HepG2 (cell line): ENCODE measurements at regions not wholly inside any gene's neighbourhood (a gene's known extent, or its start where the extent isn't known, plus 50 kb on each side); places are given as distances from the start of the nearest gene placed in this dataset.
"Not testable (repeated sequence)": the region's sequence is repeated elsewhere in the genome, so short reads cannot be mapped to it uniquely, and the experiment has no call there.

Experiments
- ATAC-seq: fragments of 200-7000 bp; cut with Tn5 transposase; 3 replicates; pipeline ENCODE4 v1.9.1; 2020; ENCODE audit warnings: mild to moderate bottlenecking, moderate library complexity
- BruUV-seq: library from RNA; stranded (reverse); fragments of 400-500 nt; replicated peaks from 2 replicates; lab custom pipeline; 2021; lab: Mats Ljungman, UMichigan
- CTCF ChIA-PET: fragments of 300-600 bp; formaldehyde crosslinking; extraction: SDS; loops from one replicate; lab custom pipeline; 2021; ENCODE audit warnings: low total read pairs, inconsistent platforms, low intra/inter-chr PET ratio; lab: Yijun Ruan, JAX
- POLR2A ChIA-PET: fragments of 350-600 bp; sonication (Branson Sonifier 250); formaldehyde crosslinking; loops from one replicate; lab custom pipeline; 2020; ENCODE audit warnings: antibody characterized with exemption, inconsistent platforms; lab: Yijun Ruan, JAX
- DNase-seq: peaks from one replicate; pipeline ENCODE4 v3.0.0-alpha.2; 2015; ENCODE audit warnings: low spot score
- FAIRE-seq: peaks from 3 replicates; lab custom pipeline; 2011; peaks lifted over from hg19 to GRCh38; lab: Jason Lieb, UNC
- H2AFZ ChIP-seq: one replicate; pipeline ENCODE4 v1.6.1; 2011; ENCODE audit warnings: low read length, inconsistent platforms
- H3K27ac ChIP-seq: fragments of 300-600 bp; 3 replicates; pipeline ENCODE4 v1.8.0; 2011; ENCODE audit warnings: mixed run types, mild to moderate bottlenecking, mixed read lengths, low read length, inconsistent platforms; ENCODE audit not compliant: insufficient read depth; ENCODE audit errors: extremely low read length
- H3K27me3 ChIP-seq, 2 experiments: fragments of 200-600 bp in 1 of 2; 2 replicates in 1 of 2; 3 replicates in 1 of 2; pipeline versions ENCODE4 v1.6.0 to v1.8.0; 2011; ENCODE audit warnings: low read length in 2 of 2, mild to moderate bottlenecking in 2 of 2, moderate library complexity in 2 of 2, inconsistent platforms in 1 of 2; ENCODE audit not compliant: insufficient read depth in 2 of 2, control insufficient read depth in 1 of 2
- H3K36me3 ChIP-seq, 2 experiments: fragments of 200-600 bp in 1 of 2; replicated peaks in 1 of 2; 2 replicates in 1 of 2; 3 replicates in 1 of 2; pipeline versions ENCODE4 v1.5.1 to v1.8.0; 2011; ENCODE audit warnings: low read length in 2 of 2, inconsistent platforms in 1 of 2; ENCODE audit not compliant: insufficient read depth in 2 of 2, control insufficient read depth in 1 of 2
- H3K4me1 ChIP-seq: 2 replicates; pipeline ENCODE4 v1.5.1; 2012; ENCODE audit warnings: low read length, inconsistent platforms; ENCODE audit not compliant: insufficient read depth
- H3K4me2 ChIP-seq: 2 replicates; pipeline ENCODE4 v1.6.0; 2011; ENCODE audit warnings: low read depth, low read length, inconsistent platforms
- H3K4me3 ChIP-seq, 3 experiments: fragments of 200-600 bp in 1 of 3; sonication (generic), shearing (Covaris generic) in 1 of 3; replicated peaks in 1 of 3; 2 replicates each; pipeline ENCODE4 v1.5.1; 2011 to 2016; ENCODE audit warnings: low read length in 3 of 3, inconsistent platforms in 2 of 3, low read depth in 2 of 3, mild to moderate bottlenecking in 2 of 3, control low read depth in 1 of 3, mixed read lengths in 1 of 3; ENCODE audit not compliant: insufficient read depth in 1 of 3
- H3K79me2 ChIP-seq: one replicate; pipeline ENCODE4 v1.6.1; 2011; ENCODE audit warnings: low read length, inconsistent platforms; ENCODE audit not compliant: insufficient read depth
- H3K9ac ChIP-seq: 2 replicates; pipeline ENCODE4 v1.6.0; 2011; ENCODE audit warnings: mild to moderate bottlenecking, low read depth, low read length, inconsistent platforms; ENCODE audit not compliant: insufficient read depth
- H3K9me3 ChIP-seq: 2 replicates; pipeline ENCODE4 v1.5.1; 2012; ENCODE audit warnings: mild to moderate bottlenecking, low read length
- H4K20me1 ChIP-seq: 2 replicates; pipeline ENCODE4 v1.6.0; 2011; ENCODE audit warnings: inconsistent platforms, mild to moderate bottlenecking, low read length, moderate library complexity; ENCODE audit not compliant: insufficient read depth
- ATF7 ChIP-seq, 2 experiments: fragments of 450-650 bp in 1 of 2; sonication (generic) in 1 of 2; formaldehyde crosslinking in 1 of 2; IDR thresholded peaks; 2 replicates each; pipeline versions ENCODE4 v1.4.0 to v1.6.1; 2016 to 2020; ENCODE audit warnings: antibody characterized with exemption in 1 of 2, mild to moderate bottlenecking in 1 of 2, missing genetic modification reagents in 1 of 2
- CCDC6 ChIP-seq: sonication (generic); formaldehyde crosslinking; IDR thresholded peaks from 2 replicates; pipeline ENCODE4 v1.8.1; 2022; ENCODE audit warnings: mild to moderate bottlenecking, missing genetic modification reagents, moderate library complexity
- CREB1 ChIP-seq, 2 experiments: fragments of 450-650 bp in 1 of 2; IDR thresholded peaks; 2 replicates each; pipeline ENCODE4 v1.6.1; 2016 to 2017; ENCODE audit warnings: control low read depth in 1 of 2, mild to moderate bottlenecking in 1 of 2, missing compliant biosample characterization in 1 of 2, missing genetic modification characterization in 1 of 2
- HMG20B ChIP-seq: conservative IDR thresholded peaks from 2 replicates; pipeline ENCODE4 v1.6.1; 2016; ENCODE audit warnings: missing genetic modification reagents, missing compliant biosample characterization
- YEATS4 ChIP-seq: sonication (generic); formaldehyde crosslinking; IDR thresholded peaks from 2 replicates; pipeline ENCODE4 v1.4.0; 2020; ENCODE audit warnings: missing genetic modification reagents, borderline replicate concordance
- WGBS: methylation state at CpG from one replicate; pipeline ENCODE4 v1.1.6; 2017; ENCODE audit warnings: low lambda C conversion rate; 5-methylcytosine and 5-hydroxymethylcytosine counted together
- in situ Hi-C: cut with HindIII; loops from 2 replicates; pipeline ENCODE4 v1.10.0; 2017; ENCODE audit warnings: low pct_unique_long_range_greater_than_20kb; ENCODE audit not compliant: extremely low pct_ligation_motif_present
- intact Hi-C: fragments of 100-400 bp; cut with micrococcal nuclease; formaldehyde crosslinking; loops from one replicate; pipeline ENCODE4 v1.10.0; 2022; ENCODE audit not compliant: unreplicated experiment
- TF ChIP-seq, protein P1 (sequence below): sonication (generic); formaldehyde crosslinking; IDR thresholded peaks from 2 replicates; pipeline ENCODE4 v1.8.1; 2023; ENCODE audit warnings: mild to moderate bottlenecking, inconsistent platforms, moderate library complexity, missing genetic modification reagents, borderline replicate concordance

DNA sequence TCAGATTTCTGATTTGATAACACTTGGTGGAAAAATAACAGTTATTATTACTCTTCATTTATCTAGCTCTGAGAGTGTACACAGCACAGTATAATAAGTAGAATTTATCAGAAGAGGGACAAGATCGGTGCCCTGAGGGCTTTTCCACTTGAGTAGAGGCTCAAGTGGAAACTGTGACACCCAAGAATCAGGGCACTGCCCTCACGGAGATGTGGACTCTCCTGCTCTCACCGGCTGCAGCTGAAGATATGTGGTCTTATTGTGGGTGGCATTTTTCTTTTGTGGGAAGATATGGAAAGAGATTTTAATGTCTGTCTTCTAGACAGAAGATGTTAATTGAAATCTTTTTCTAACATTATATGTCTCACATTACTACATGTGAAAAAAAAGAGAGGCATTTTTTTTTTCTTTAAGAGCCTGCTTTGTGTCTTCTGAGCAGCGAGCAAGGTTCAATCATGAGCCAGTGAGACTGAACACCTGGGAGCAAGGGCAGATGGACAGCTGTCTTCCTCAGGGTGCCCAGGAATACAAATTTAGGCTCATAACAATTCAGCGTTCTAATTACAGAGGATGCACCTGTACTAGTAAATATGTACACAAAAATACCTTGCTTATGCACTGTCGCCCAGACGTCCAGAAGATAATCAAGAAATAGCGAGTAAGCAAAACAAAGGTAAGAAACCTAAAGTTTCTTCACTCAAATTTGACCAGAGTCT is 1098.2 kb upstream of the FANCL start:
- no peak for FAIRE-seq
- Histone ChIP-seq H3K4me2 (no peak overlapping the region), H4K20me1 (no peaks in the 10 kb centered on the region), H2AFZ (no peak overlapping the region), H3K27ac (no peak overlapping the region), H3K4me3 (no peak overlapping the region), H3K9me3 (no peaks in the 10 kb centered on the region), H3K27me3 (no peaks in the 10 kb centered on the region), H3K4me1 (no peaks in the 10 kb centered on the region), H3K9ac (no peak overlapping the region), H3K36me3 (no peaks in the 10 kb centered on the region), H3K79me2 (no peaks in the 10 kb centered on the region)
- intact Hi-C loops, result no loop called here
- no TSS peak for BruUV-seq
- in situ Hi-C loops, result no loop called here
- ChIA-PET POLR2A (no interaction called here), CTCF (no interaction called here)
- no peak for ATAC-seq
- no peak for DNase-seq
- WGBS, result 18% methylated on average over 8 of the region's 8 CpGs
- no peak for TF ChIP-seq CCDC6 (CRISPR knock-in tag)

DNA sequence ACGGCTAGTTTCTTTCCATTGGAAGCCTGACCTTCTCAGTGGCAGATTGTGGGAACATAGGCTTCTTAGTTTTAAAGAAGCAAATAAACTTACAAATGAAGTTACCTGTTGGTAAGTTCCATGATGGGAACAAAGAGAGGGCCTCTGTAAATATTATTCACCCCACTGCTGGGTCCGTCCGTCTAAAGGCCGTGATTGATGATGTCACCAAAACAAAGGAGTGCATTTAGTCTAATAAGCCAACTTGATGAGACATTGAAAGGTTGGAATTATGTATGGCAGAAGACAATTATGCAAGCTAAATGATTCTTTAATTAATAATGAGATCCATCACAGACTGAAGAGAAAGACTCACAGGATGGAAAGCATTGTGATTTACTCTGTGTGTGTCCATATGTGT is 1091.9 kb upstream of the FANCL start:
- in situ Hi-C loops, result no loop called here
- H3K4me2 ChIP-seq, result no peak overlapping the region
- intact Hi-C loops, result no loop called here
- no peak for TF ChIP-seq HMG20B (CRISPR knock-in tag)
- TF ChIP-seq CREB1 (IDR thresholded peaks at IDR 0.05), result 0 out of 2 replicates have a peak, but pooled peaks have one; percentile 50
- TF ChIP-seq CREB1 (CRISPR knock-in tag; IDR thresholded peaks at IDR 0.05), result no peak
- TF ChIP-seq ATF7 (IDR thresholded peaks at IDR 0.05), result peak; percentile 77
- no peak for TF ChIP-seq ATF7 (CRISPR knock-in tag; IDR thresholded peaks at IDR 0.05)
- TF ChIP-seq, protein P1, sequence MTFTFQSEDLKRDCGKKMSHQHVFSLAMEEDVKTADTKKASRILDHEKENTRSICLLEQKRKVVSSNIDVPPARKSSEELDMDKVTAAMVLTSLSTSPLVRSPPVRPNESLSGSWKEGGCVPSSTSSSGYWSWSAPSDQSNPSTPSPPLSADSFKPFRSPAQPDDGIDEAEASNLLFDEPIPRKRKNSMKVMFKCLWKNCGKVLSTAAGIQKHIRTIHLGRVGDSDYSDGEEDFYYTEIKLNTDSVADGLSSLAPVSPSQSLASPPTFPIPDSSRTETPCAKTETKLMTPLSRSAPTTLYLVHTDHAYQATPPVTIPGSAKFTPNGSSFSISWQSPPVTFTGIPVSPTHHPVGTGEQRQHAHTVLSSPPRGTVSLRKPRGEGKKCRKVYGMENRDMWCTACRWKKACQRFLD (CRISPR knock-in tag), result no peak
- no peak for TF ChIP-seq YEATS4
- H4K20me1 ChIP-seq, result no peaks in the 10 kb centered on the region
- no peak for DNase-seq
- H3K9ac ChIP-seq, result no peak overlapping the region
- H2AFZ ChIP-seq, result no peak overlapping the region
- ATAC-seq, result no peak
- no peaks in the 10 kb centered on the region for H3K4me1 ChIP-seq
- no TSS peak for BruUV-seq
- H3K27ac ChIP-seq, result no peak overlapping the region
- ChIA-PET CTCF (no interaction called here), POLR2A (no interaction called here)
- H3K9me3 ChIP-seq, result no peaks in the 10 kb centered on the region
- H3K27me3 ChIP-seq, result no peaks in the 10 kb centered on the region
- no peaks in the 10 kb centered on the region for H3K79me2 ChIP-seq
- H3K4me3 ChIP-seq, result no peak overlapping the region
- no peaks in the 10 kb centered on the region for H3K36me3 ChIP-seq
- no peak for FAIRE-seq
- 1% methylated on average over 4 of the region's 4 CpGs for WGBS

DNA sequence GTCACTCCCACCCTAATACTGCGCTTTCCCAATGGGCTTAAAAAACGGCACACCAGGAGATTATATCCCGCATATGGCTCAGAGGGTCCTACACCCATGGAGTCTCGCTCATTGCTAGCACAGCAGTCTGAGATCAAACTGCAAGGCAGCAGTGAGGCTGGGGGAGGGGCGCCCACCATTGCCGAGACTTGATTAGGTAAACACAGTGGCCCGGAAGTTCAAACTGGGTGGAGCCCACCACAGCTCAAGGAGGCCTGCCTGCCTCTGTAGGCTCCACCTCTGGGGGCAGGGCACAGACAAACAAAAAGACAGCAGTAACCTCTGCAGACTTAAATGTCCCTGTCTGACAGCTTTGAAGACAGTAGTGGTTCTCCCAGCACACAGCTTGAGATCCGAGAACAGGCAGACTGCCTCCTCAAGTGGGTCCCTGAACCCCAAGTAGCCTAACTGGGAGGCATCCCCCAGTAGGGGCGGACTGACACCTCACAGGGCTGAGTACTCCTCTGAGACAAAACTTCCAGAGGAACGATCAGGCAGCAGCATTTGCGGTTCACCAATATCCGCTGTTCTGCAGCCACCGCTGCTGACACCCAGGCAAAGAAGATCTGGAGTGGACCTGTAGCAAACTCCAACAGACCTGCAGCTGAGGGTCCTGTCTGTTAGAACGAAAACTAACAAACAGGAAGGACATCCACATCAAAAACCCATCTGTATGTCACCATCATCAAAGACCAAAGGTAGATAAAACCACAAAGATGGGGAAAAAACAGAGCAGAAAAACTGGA is 1085.6 kb upstream of the FANCL start:
- CTCF ChIA-PET, H3K36me3 ChIP-seq, ATAC-seq, H2AFZ ChIP-seq, H3K9me3 ChIP-seq, H3K79me2 ChIP-seq, H4K20me1 ChIP-seq, H3K4me2 ChIP-seq, DNase-seq, H3K4me3 ChIP-seq, intact Hi-C loops, BruUV-seq, H3K27me3 ChIP-seq, H3K27ac ChIP-seq, H3K9ac ChIP-seq, in situ Hi-C loops, H3K4me1 ChIP-seq, POLR2A ChIA-PET, FAIRE-seq: not testable (repeated sequence)
- WGBS, result 21% methylated on average over 7 of the region's 14 CpGs
